ENCODE measurements at regions not wholly inside any gene's neighbourhood (a gene's known extent, or its start where the extent isn't known, plus 50 kb on each side); places are given as distances from the start of the nearest gene placed in this dataset.

GRCh38 chr19:30316000-30316491, 56.1 kb upstream of the ZNF536 start:
- TF ChIP-seq, protein P1, sequence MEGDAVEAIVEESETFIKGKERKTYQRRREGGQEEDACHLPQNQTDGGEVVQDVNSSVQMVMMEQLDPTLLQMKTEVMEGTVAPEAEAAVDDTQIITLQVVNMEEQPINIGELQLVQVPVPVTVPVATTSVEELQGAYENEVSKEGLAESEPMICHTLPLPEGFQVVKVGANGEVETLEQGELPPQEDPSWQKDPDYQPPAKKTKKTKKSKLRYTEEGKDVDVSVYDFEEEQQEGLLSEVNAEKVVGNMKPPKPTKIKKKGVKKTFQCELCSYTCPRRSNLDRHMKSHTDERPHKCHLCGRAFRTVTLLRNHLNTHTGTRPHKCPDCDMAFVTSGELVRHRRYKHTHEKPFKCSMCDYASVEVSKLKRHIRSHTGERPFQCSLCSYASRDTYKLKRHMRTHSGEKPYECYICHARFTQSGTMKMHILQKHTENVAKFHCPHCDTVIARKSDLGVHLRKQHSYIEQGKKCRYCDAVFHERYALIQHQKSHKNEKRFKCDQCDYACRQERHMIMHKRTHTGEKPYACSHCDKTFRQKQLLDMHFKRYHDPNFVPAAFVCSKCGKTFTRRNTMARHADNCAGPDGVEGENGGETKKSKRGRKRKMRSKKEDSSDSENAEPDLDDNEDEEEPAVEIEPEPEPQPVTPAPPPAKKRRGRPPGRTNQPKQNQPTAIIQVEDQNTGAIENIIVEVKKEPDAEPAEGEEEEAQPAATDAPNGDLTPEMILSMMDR (IDR thresholded peaks at IDR 0.05 in 8 of 11, conservative IDR thresholded peaks at IDR 0.05 in 3 of 11), result no peak
- no peak for TF ChIP-seq POLR2A (IDR thresholded peaks at IDR 0.05)
